ENCODE measurements at regions not wholly inside any gene's neighbourhood (a gene's known extent, or its start where the extent isn't known, plus 50 kb on each side); places are given as distances from the start of the nearest gene placed in this dataset.

DNA sequence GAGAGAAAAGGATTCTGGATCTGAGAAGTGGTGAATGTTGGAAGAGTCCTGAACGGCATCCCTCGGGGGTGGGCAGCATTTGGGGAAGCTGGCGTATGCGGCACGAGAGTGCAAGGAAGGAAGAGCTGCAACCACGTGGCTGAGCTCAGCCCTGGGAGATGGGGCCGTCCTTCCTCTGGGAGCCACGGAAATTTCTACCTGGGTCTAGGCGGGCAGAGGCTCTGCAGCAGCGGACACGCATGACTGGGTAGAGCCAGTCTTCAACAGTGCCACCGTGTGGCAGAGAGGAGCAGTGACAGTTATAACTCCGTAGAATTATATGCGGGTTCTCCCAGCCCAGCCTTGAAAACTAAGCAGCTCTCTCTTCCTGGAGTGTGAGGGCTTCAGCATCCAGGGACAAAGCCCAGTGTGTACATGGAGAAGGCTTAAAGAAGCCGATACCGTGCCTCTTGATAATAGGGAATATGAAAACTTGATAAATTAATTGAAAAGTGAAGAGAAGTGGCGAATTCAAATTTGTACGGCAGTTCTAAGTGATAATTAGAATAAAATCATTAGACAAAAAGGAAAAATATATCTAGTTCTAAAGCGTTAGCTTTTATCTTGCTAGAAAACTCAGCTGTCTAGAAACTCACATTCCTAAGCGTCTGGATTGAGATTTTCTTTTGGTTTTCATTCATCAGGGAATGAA, 82.9 kb upstream of the STXBP6 start (continued):
- TF ChIP-seq NFKB2 (CRISPR knock-in tag; IDR thresholded peaks at IDR 0.05; ENCODE audit: borderline replicate concordance) (peak; percentile 47; the same call in 1 of the 2 replicates), ISL2 (CRISPR knock-in tag; IDR thresholded peaks at IDR 0.05) (peak; percentile 42; the same call in 1 of the 2 replicates), FOXA3 (CRISPR knock-in tag; IDR thresholded peaks at IDR 0.05) (peak; percentile 60; the same call in 1 of the 2 replicates), ZFP36L2 (CRISPR knock-in tag; IDR thresholded peaks at IDR 0.05) (0 out of 2 replicates have a peak, but pooled peaks have one; percentile 64), GATAD1 (CRISPR knock-in tag; IDR thresholded peaks at IDR 0.05) (peak; percentile 47; the same call in 1 of the 2 replicates), DNMT1 (CRISPR knock-in tag; IDR thresholded peaks at IDR 0.05) (no peak), ZNF138 (CRISPR knock-in tag; IDR thresholded peaks at IDR 0.05; ENCODE audit: low read depth) (peak; percentile 80; the same call in 1 of the 2 replicates), KDM5B (CRISPR knock-in tag; IDR thresholded peaks at IDR 0.05; ENCODE audit: borderline replicate concordance) (peak; percentile 91; the same call in 1 of the 2 replicates), TSC22D2 (CRISPR knock-in tag; IDR thresholded peaks at IDR 0.05; ENCODE audit: borderline replicate concordance) (peak; percentile 94), CBX2 (IDR thresholded peaks at IDR 0.05; ENCODE audit: low read depth, low read length) (no peak), CBX2 (CRISPR knock-in tag; IDR thresholded peaks at IDR 0.05; ENCODE audit: low read depth) (0 out of 2 replicates have a peak, but pooled peaks have one; percentile 76), TEAD3 (CRISPR knock-in tag; optimal IDR thresholded peaks at IDR 0.05; ENCODE audit: borderline replicate concordance) (peak; percentile 69), ZNF747 (CRISPR knock-in tag; IDR thresholded peaks at IDR 0.05; ENCODE audit: borderline replicate concordance) (no peak)
- TF ChIP-seq, protein P1, sequence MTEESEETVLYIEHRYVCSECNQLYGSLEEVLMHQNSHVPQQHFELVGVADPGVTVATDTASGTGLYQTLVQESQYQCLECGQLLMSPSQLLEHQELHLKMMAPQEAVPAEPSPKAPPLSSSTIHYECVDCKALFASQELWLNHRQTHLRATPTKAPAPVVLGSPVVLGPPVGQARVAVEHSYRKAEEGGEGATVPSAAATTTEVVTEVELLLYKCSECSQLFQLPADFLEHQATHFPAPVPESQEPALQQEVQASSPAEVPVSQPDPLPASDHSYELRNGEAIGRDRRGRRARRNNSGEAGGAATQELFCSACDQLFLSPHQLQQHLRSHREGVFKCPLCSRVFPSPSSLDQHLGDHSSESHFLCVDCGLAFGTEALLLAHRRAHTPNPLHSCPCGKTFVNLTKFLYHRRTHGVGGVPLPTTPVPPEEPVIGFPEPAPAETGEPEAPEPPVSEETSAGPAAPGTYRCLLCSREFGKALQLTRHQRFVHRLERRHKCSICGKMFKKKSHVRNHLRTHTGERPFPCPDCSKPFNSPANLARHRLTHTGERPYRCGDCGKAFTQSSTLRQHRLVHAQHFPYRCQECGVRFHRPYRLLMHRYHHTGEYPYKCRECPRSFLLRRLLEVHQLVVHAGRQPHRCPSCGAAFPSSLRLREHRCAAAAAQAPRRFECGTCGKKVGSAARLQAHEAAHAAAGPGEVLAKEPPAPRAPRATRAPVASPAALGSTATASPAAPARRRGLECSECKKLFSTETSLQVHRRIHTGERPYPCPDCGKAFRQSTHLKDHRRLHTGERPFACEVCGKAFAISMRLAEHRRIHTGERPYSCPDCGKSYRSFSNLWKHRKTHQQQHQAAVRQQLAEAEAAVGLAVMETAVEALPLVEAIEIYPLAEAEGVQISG (CRISPR knock-in tag; IDR thresholded peaks at IDR 0.05): peak; percentile 78
- TF ChIP-seq, protein P2, sequence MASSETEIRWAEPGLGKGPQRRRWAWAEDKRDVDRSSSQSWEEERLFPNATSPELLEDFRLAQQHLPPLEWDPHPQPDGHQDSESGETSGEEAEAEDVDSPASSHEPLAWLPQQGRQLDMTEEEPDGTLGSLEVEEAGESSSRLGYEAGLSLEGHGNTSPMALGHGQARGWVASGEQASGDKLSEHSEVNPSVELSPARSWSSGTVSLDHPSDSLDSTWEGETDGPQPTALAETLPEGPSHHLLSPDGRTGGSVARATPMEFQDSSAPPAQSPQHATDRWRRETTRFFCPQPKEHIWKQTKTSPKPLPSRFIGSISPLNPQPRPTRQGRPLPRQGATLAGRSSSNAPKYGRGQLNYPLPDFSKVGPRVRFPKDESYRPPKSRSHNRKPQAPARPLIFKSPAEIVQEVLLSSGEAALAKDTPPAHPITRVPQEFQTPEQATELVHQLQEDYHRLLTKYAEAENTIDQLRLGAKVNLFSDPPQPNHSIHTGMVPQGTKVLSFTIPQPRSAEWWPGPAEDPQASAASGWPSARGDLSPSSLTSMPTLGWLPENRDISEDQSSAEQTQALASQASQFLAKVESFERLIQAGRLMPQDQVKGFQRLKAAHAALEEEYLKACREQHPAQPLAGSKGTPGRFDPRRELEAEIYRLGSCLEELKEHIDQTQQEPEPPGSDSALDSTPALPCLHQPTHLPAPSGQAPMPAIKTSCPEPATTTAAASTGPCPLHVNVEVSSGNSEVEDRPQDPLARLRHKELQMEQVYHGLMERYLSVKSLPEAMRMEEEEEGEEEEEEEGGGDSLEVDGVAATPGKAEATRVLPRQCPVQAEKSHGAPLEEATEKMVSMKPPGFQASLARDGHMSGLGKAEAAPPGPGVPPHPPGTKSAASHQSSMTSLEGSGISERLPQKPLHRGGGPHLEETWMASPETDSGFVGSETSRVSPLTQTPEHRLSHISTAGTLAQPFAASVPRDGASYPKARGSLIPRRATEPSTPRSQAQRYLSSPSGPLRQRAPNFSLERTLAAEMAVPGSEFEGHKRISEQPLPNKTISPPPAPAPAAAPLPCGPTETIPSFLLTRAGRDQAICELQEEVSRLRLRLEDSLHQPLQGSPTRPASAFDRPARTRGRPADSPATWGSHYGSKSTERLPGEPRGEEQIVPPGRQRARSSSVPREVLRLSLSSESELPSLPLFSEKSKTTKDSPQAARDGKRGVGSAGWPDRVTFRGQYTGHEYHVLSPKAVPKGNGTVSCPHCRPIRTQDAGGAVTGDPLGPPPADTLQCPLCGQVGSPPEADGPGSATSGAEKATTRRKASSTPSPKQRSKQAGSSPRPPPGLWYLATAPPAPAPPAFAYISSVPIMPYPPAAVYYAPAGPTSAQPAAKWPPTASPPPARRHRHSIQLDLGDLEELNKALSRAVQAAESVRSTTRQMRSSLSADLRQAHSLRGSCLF (CRISPR knock-in tag; IDR thresholded peaks at IDR 0.05; ENCODE audit: borderline replicate concordance): no peak
- TF ChIP-seq, protein P3, sequence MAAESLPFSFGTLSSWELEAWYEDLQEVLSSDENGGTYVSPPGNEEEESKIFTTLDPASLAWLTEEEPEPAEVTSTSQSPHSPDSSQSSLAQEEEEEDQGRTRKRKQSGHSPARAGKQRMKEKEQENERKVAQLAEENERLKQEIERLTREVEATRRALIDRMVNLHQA (CRISPR knock-in tag; IDR thresholded peaks at IDR 0.05): no peak
- TF ChIP-seq, protein P4, sequence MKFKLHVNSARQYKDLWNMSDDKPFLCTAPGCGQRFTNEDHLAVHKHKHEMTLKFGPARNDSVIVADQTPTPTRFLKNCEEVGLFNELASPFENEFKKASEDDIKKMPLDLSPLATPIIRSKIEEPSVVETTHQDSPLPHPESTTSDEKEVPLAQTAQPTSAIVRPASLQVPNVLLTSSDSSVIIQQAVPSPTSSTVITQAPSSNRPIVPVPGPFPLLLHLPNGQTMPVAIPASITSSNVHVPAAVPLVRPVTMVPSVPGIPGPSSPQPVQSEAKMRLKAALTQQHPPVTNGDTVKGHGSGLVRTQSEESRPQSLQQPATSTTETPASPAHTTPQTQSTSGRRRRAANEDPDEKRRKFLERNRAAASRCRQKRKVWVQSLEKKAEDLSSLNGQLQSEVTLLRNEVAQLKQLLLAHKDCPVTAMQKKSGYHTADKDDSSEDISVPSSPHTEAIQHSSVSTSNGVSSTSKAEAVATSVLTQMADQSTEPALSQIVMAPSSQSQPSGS (CRISPR knock-in tag; IDR thresholded peaks at IDR 0.05): peak; percentile 71; the same call in 1 of the 2 replicates
- TF ChIP-seq, protein P5, sequence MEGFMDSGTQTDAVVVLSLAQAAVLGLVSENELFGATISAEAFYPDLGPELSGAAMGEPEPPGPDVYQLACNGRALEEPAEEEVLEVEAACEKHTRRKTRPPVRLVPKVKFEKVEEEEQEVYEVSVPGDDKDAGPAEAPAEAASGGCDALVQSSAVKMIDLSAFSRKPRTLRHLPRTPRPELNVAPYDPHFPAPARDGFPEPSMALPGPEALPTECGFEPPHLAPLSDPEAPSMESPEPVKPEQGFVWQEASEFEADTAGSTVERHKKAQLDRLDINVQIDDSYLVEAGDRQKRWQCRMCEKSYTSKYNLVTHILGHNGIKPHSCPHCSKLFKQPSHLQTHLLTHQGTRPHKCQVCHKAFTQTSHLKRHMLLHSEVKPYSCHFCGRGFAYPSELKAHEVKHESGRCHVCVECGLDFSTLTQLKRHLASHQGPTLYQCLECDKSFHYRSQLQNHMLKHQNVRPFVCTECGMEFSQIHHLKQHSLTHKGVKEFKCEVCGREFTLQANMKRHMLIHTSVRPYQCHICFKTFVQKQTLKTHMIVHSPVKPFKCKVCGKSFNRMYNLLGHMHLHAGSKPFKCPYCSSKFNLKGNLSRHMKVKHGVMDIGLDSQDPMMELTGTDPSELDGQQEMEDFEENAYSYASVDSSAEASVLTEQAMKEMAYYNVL (CRISPR knock-in tag; IDR thresholded peaks at IDR 0.05; ENCODE audit: borderline replicate concordance): peak; percentile 54; the same call in 1 of the 2 replicates

Data from HepG2 (cell line).